H9 (cell line): ENCODE measurements at regions not wholly inside any gene's neighbourhood (a gene's known extent, or its start where the extent isn't known, plus 50 kb on each side); places are given as distances from the start of the nearest gene placed in this dataset.

Experiments
- DNase-seq: peaks from one replicate; pipeline ENCODE4 v3.0.0-alpha.2; 2017
- H2AFZ ChIP-seq: one replicate; pipeline ENCODE4 v1.6.1; 2013; ENCODE audit warnings: mild to moderate bottlenecking, low read length, control low read depth, moderate library complexity
- H2AK5ac ChIP-seq: 2 replicates; pipeline ENCODE4 v1.6.1; 2013; ENCODE audit warnings: low read length, control low read depth, mixed read lengths; ENCODE audit not compliant: insufficient read length
- H2BK120ac ChIP-seq: one replicate; pipeline ENCODE4 v1.6.1; 2013; ENCODE audit warnings: low read depth, mild to moderate bottlenecking, low read length, control low read depth, inconsistent platforms; ENCODE audit not compliant: poor library complexity, severe bottlenecking
- H2BK12ac ChIP-seq: 2 replicates; pipeline ENCODE4 v1.6.1; 2013; ENCODE audit warnings: low read length, control low read depth, mixed read lengths, low read depth; ENCODE audit not compliant: insufficient read length
- H2BK15ac ChIP-seq: 2 replicates; pipeline ENCODE4 v1.6.1; 2013; ENCODE audit warnings: low read depth, low read length, control low read depth
- H2BK20ac ChIP-seq: one replicate; pipeline ENCODE4 v1.6.1; 2013; ENCODE audit warnings: low read depth, mild to moderate bottlenecking, low read length, control low read depth, inconsistent platforms; ENCODE audit not compliant: poor library complexity, severe bottlenecking
- H2BK5ac ChIP-seq: 2 replicates; pipeline ENCODE4 v1.6.1; 2013; ENCODE audit warnings: low read length, control low read depth, mixed read lengths; ENCODE audit not compliant: insufficient read length
- H3K14ac ChIP-seq: 2 replicates; pipeline ENCODE4 v1.6.1; 2013; ENCODE audit warnings: low read length, control low read depth; ENCODE audit not compliant: insufficient read depth
- H3K18ac ChIP-seq: 2 replicates; pipeline ENCODE4 v1.6.1; 2013; ENCODE audit warnings: low read depth, mild to moderate bottlenecking, mixed read lengths, low read length, control low read depth; ENCODE audit not compliant: insufficient read length
- H3K23ac ChIP-seq: 2 replicates; pipeline ENCODE4 v1.6.1; 2013; ENCODE audit warnings: low read length, control low read depth, mixed read lengths, low read depth; ENCODE audit not compliant: insufficient read length
- H3K23me2 ChIP-seq: 2 replicates; pipeline ENCODE4 v1.6.1; 2013; ENCODE audit warnings: low read depth, mild to moderate bottlenecking, mixed read lengths, low read length, control low read depth; ENCODE audit not compliant: insufficient read length, poor library complexity, severe bottlenecking
- H3K27ac ChIP-seq: 2 replicates; pipeline ENCODE4 v1.5.1; 2013; ENCODE audit warnings: low read length, control low read depth, mixed read lengths, low read depth; ENCODE audit not compliant: insufficient read length
- H3K27me3 ChIP-seq: 2 replicates; pipeline ENCODE4 v1.6.1; 2013; ENCODE audit warnings: low read length, control low read depth, inconsistent platforms; ENCODE audit not compliant: insufficient read depth
- H3K4ac ChIP-seq: 2 replicates; pipeline ENCODE4 v1.6.1; 2013; ENCODE audit warnings: low read depth, mild to moderate bottlenecking, control low read depth, inconsistent platforms, low read length, moderate library complexity
- H3K4me1 ChIP-seq: 2 replicates; pipeline ENCODE4 v1.6.1; 2013; ENCODE audit warnings: low read length, control low read depth, inconsistent platforms; ENCODE audit not compliant: insufficient read depth
- H3K4me2 ChIP-seq: 2 replicates; pipeline ENCODE4 v1.6.1; 2013; ENCODE audit warnings: low read length, control low read depth, mixed read lengths; ENCODE audit not compliant: insufficient read length, insufficient read depth
- H3K56ac ChIP-seq: 2 replicates; pipeline ENCODE4 v1.6.1; 2013; ENCODE audit warnings: low read depth, mild to moderate bottlenecking, mixed read lengths, low read length, control low read depth; ENCODE audit not compliant: insufficient read length
- H3K79me1 ChIP-seq: 2 replicates; pipeline ENCODE4 v1.6.1; 2013; ENCODE audit warnings: low read depth, mild to moderate bottlenecking, moderate library complexity, low read length, control low read depth, inconsistent platforms; ENCODE audit not compliant: insufficient read depth, poor library complexity, severe bottlenecking
- H3K79me2 ChIP-seq: 2 replicates; pipeline ENCODE4 v1.6.1; 2013; ENCODE audit warnings: low read length, control low read depth, inconsistent platforms; ENCODE audit not compliant: insufficient read depth
- H3K9ac ChIP-seq: 2 replicates; pipeline ENCODE4 v1.6.1; 2013; ENCODE audit warnings: low read length, control low read depth, mixed read lengths; ENCODE audit not compliant: insufficient read length; ENCODE audit errors: extremely low read depth
- H3K9me3 ChIP-seq: one replicate; pipeline ENCODE4 v1.6.1; 2013; ENCODE audit warnings: low read depth, low read length, inconsistent platforms; ENCODE audit not compliant: control insufficient read depth
- H3T11ph ChIP-seq: one replicate; pipeline ENCODE4 v1.6.1; 2013; ENCODE audit warnings: mild to moderate bottlenecking, low read length, control low read depth, inconsistent platforms
- H4K20me1 ChIP-seq: one replicate; pipeline ENCODE4 v1.6.1; 2013; ENCODE audit not compliant: control insufficient read depth, insufficient read length, insufficient read depth
- H4K5ac ChIP-seq: 2 replicates; pipeline ENCODE4 v1.6.1; 2013; ENCODE audit warnings: low read depth, mild to moderate bottlenecking, mixed read lengths, low read length, control low read depth; ENCODE audit not compliant: insufficient read length
- H4K8ac ChIP-seq: replicated peaks from 2 replicates; pipeline ENCODE4 v1.6.1; 2013; ENCODE audit warnings: low read length, control low read depth, mixed read lengths, low read depth; ENCODE audit not compliant: insufficient read length
- H4K91ac ChIP-seq: 2 replicates; pipeline ENCODE4 v1.6.1; 2013; ENCODE audit warnings: low read depth, mild to moderate bottlenecking, moderate library complexity, mixed read lengths, low read length, control low read depth; ENCODE audit not compliant: insufficient read length
- H3K27ac Mint-ChIP-seq, 3 experiments: 2 replicates in 2 of 3; 3 replicates in 1 of 3; pipeline ENCODE4 v1.8.0; 2020 to 2021; ENCODE audit warnings: mixed read lengths in 3 of 3, mild to moderate bottlenecking in 1 of 3, moderate library complexity in 1 of 3
- H3K27me3 Mint-ChIP-seq: 2 replicates; pipeline ENCODE4 v1.8.0; 2021; ENCODE audit warnings: low read depth, mild to moderate bottlenecking, moderate library complexity, mixed read lengths
- H3K36me3 Mint-ChIP-seq, 3 experiments: 2 replicates in 2 of 3; 3 replicates in 1 of 3; pipeline ENCODE4 v1.8.0; 2020 to 2021; ENCODE audit warnings: low read depth in 3 of 3, mixed read lengths in 3 of 3; ENCODE audit not compliant: insufficient read depth in 1 of 3
- H3K4me1 Mint-ChIP-seq, 2 experiments: 2 replicates each; pipeline ENCODE4 v1.8.0; 2020; ENCODE audit warnings: mixed read lengths in 2 of 2
- H3K4me3 Mint-ChIP-seq, 2 experiments: 2 replicates in 1 of 2; 3 replicates in 1 of 2; pipeline ENCODE4 v1.8.0; 2020 to 2021; ENCODE audit warnings: mild to moderate bottlenecking in 2 of 2, mixed read lengths in 2 of 2, moderate library complexity in 1 of 2
- H3K9me3 Mint-ChIP-seq, 2 experiments: 2 replicates in 1 of 2; 3 replicates in 1 of 2; pipeline ENCODE4 v1.8.0; 2020; ENCODE audit warnings: mild to moderate bottlenecking in 2 of 2, mixed read lengths in 2 of 2, moderate library complexity in 1 of 2
- WGBS: extraction: QIAGEN DNeasy Blood & Tissue Kit; methylation state at CpG from one replicate; pipeline ENCODE4 v1.1.7; 2013; ENCODE audit warnings: missing lambda C conversion rate, low lambda C conversion rate, mixed read lengths; ENCODE audit not compliant: insufficient read length; ENCODE audit errors: extremely low coverage; 5-methylcytosine and 5-hydroxymethylcytosine counted together
- TF ChIP-seq, protein P1 (sequence below): fragments of 200-600 bp; sonication (generic); conservative IDR thresholded peaks from 3 replicates; pipeline ENCODE4 v1.8.0; 2021; ENCODE audit warnings: antibody characterized with exemption, mild to moderate bottlenecking

DNA sequence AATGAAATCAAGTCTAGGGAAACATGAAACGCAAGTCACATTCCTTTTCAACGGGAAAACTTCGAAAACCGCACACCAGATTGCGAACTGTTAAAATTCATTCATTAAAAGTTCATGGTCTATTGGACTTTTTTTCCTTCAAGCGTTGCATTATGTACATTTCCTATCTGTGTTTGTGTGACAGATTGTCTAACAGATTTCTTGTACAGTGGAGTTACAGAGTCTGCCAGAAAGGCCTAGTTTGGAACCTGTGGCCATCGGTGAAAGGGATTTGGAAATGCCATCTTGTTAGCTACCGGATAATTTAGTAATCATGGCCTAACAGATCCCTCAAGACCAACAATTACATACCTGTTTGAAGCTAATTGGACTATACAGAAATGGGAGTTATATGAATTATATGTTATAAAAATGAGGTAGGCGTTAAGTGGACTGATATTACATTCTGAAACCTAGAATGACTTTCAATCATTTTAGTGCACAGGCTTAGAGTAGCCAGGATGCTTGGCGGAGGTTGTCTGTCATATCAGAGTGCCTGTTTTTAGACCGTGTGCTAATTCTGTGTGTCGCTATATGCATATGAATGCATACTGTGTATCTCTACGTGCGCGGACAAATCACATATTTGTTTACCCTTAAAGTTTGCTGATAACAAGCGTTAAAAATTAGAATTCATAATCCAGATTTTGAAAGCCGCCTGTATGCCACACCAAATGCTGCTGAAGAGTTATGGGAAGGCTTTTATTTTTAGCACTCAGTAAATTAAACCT is 885.4 kb upstream of the RBFOX1 start:
- no peaks in the 10 kb centered on the region for H3K9me3 ChIP-seq
- no peak overlapping the region for H4K5ac ChIP-seq
- Mint-ChIP-seq H3K4me3 (no peak overlapping the region), H3K27me3 (no peaks in the 10 kb centered on the region; the same call in 1 of the 2 replicates), H3K4me1 (no peaks in the 10 kb centered on the region), H3K9me3 (peaks cover 0 to 3% of the 10 kb centered on the region in 2 experiments; a peak in 2 of 5 replicates), H3K36me3 (peaks cover 2 to 3% (median 3%) of the 10 kb centered on the region in 3 experiments; a peak in 5 of 7 replicates), H3K27ac (no peak overlapping the region)
- no peak overlapping the region for H2BK120ac ChIP-seq
- H3K9ac ChIP-seq: no peak overlapping the region
- no peak overlapping the region for H2BK15ac ChIP-seq
- H4K8ac ChIP-seq: no peak overlapping the region
- H3K23me2 ChIP-seq: no peaks in the 10 kb centered on the region
- no peaks in the 10 kb centered on the region for H4K20me1 ChIP-seq
- no peak overlapping the region for H3T11ph ChIP-seq
- H3K79me2 ChIP-seq: no peaks in the 10 kb centered on the region
- H2BK20ac ChIP-seq: no peak overlapping the region
- no peak overlapping the region for H3K14ac ChIP-seq
- H3K23ac ChIP-seq: no peak overlapping the region
- no peaks in the 10 kb centered on the region for H3K79me1 ChIP-seq
- no peak overlapping the region for H3K18ac ChIP-seq
- TF ChIP-seq, protein P1, sequence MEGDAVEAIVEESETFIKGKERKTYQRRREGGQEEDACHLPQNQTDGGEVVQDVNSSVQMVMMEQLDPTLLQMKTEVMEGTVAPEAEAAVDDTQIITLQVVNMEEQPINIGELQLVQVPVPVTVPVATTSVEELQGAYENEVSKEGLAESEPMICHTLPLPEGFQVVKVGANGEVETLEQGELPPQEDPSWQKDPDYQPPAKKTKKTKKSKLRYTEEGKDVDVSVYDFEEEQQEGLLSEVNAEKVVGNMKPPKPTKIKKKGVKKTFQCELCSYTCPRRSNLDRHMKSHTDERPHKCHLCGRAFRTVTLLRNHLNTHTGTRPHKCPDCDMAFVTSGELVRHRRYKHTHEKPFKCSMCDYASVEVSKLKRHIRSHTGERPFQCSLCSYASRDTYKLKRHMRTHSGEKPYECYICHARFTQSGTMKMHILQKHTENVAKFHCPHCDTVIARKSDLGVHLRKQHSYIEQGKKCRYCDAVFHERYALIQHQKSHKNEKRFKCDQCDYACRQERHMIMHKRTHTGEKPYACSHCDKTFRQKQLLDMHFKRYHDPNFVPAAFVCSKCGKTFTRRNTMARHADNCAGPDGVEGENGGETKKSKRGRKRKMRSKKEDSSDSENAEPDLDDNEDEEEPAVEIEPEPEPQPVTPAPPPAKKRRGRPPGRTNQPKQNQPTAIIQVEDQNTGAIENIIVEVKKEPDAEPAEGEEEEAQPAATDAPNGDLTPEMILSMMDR: no peak
- H4K91ac ChIP-seq: no peak overlapping the region
- DNase-seq: no peak
- H3K27me3 ChIP-seq: no peaks in the 10 kb centered on the region
- no peak overlapping the region for H2AK5ac ChIP-seq
- no peak overlapping the region for H2AFZ ChIP-seq
- H3K4ac ChIP-seq: no peak overlapping the region
- WGBS: no CpG with 5 or more reads among the region's 17 CpGs
- H3K4me1 ChIP-seq: no peaks in the 10 kb centered on the region
- no peak overlapping the region for H3K4me2 ChIP-seq
- H3K27ac ChIP-seq: no peak overlapping the region
- no peak overlapping the region for H3K56ac ChIP-seq
- H2BK5ac ChIP-seq: no peak overlapping the region
- H2BK12ac ChIP-seq: no peak overlapping the region
